A549 (cell line): ENCODE measurements at regions not wholly inside any gene's neighbourhood (a gene's known extent, or its start where the extent isn't known, plus 50 kb on each side); places are given as distances from the start of the nearest gene placed in this dataset.

Experiments used
- ATAC-seq, 2 experiments: fragments of 200-7000 bp in 1 of 2; fragments of >200 bp in 1 of 2; cut with Nextera tagmentation in 1 of 2; cut with Tn5 transposase in 1 of 2; 3 replicates each; pipeline versions ENCODE4 v1.8.0 to v1.9.1; 2018 to 2020; ENCODE audit warnings: mild to moderate bottlenecking in 1 of 2, moderate library complexity in 1 of 2
- CTCF ChIA-PET: fragments of 300-600 bp; sonication (Branson Sonifier 250); formaldehyde crosslinking; extraction: SDS; loops from one replicate; lab custom pipeline; 2021; ENCODE audit warnings: antibody characterized with exemption, inconsistent platforms; lab: Yijun Ruan, JAX
- POLR2A ChIA-PET: fragments of 350-600 bp; formaldehyde crosslinking; extraction: SDS; loops from one replicate; lab custom pipeline; 2021; ENCODE audit warnings: antibody characterized with exemption, inconsistent platforms; lab: Yijun Ruan, JAX
- DNase-seq, 2 experiments: peaks; one replicate each; pipeline versions ENCODE4 v3.0.0 to v3.0.0-alpha.2; 2011 to 2016; ENCODE audit warnings: low read depth in 1 of 2, low spot score in 1 of 2
- FAIRE-seq: peaks from 2 replicates; lab custom pipeline; 2011; peaks lifted over from hg19 to GRCh38; lab: Jason Lieb, UNC
- H3K27ac ChIP-seq, 2 experiments: fragments of >200 bp; sonication (Bioruptor Twin); formaldehyde crosslinking; 3 replicates each; pipeline ENCODE4 v1.5.1; 2016 to 2017
- H3K4me1 ChIP-seq: fragments of >200 bp; sonication (Bioruptor Twin); formaldehyde crosslinking; 3 replicates; pipeline ENCODE4 v1.6.1; 2016
- H3K4me2 ChIP-seq: fragments of >200 bp; sonication (Bioruptor Twin); formaldehyde crosslinking; 3 replicates; pipeline ENCODE4 v1.6.1; 2016
- H3K4me3 ChIP-seq: fragments of >200 bp; sonication (Bioruptor Twin); formaldehyde crosslinking; 3 replicates; pipeline ENCODE4 v1.5.1; 2016
- H3K9me3 ChIP-seq: fragments of >200 bp; sonication (Bioruptor Twin); formaldehyde crosslinking; 3 replicates; pipeline ENCODE4 v1.6.1; 2016
- ATOH8 ChIP-seq: fragments of 250-450 bp; sonication (Bioruptor Pico); IDR thresholded peaks from 2 replicates; pipeline ENCODE4 v1.5.0; 2020; ENCODE audit warnings: low read depth, mild to moderate bottlenecking, moderate library complexity
- CBX2 ChIP-seq: fragments of 200-600 bp; sonication (generic); IDR thresholded peaks from 2 replicates; pipeline ENCODE4 v1.6.1; 2016; ENCODE audit warnings: low read depth, mild to moderate bottlenecking, borderline replicate concordance
- CEBPB ChIP-seq, 2 experiments: fragments of >200 bp in 1 of 2; sonication (Bioruptor Twin) in 1 of 2; formaldehyde crosslinking in 1 of 2; IDR thresholded peaks; 2 replicates each; pipeline ENCODE4 v1.6.1; 2012 to 2016
- CHD2 ChIP-seq: fragments of 150-350 bp; IDR thresholded peaks from 2 replicates; pipeline ENCODE4 v1.6.1; 2014; ENCODE audit warnings: low read length; ENCODE audit not compliant: partially characterized antibody
- CHD4 ChIP-seq: fragments of 200-600 bp; sonication (generic); IDR thresholded peaks from 2 replicates; pipeline ENCODE4 v1.6.1; 2016; ENCODE audit warnings: antibody characterized with exemption, mild to moderate bottlenecking, borderline replicate concordance
- E2F6 ChIP-seq: IDR thresholded peaks from 2 replicates; pipeline ENCODE4 v1.6.1; 2012; ENCODE audit warnings: low read depth, borderline replicate concordance
- EHMT2 ChIP-seq: fragments of 200-600 bp; sonication (generic); IDR thresholded peaks from 2 replicates; pipeline ENCODE4 v1.6.1; 2016; ENCODE audit warnings: antibody characterized with exemption, low read depth, mild to moderate bottlenecking, moderate library complexity
- HES2 ChIP-seq: fragments of >200 bp; sonication (Bioruptor Twin); formaldehyde crosslinking; IDR thresholded peaks from 2 replicates; pipeline ENCODE4 v1.6.1; 2016
- MAFK ChIP-seq: fragments of 450-650 bp; IDR thresholded peaks from 2 replicates; pipeline ENCODE4 v1.6.1; 2014; ENCODE audit not compliant: partially characterized antibody
- MYC ChIP-seq: IDR thresholded peaks from 2 replicates; pipeline ENCODE4 v1.6.1; 2012; ENCODE audit warnings: mild to moderate bottlenecking, inconsistent platforms, low read length, improper control_type of control experiment, borderline replicate concordance
- NFE2L2 ChIP-seq: fragments of 150-350 bp; conservative IDR thresholded peaks from 2 replicates; pipeline ENCODE4 v1.6.1; 2014; ENCODE audit warnings: low read length
- NR3C1 ChIP-seq: fragments of >200 bp; sonication (Bioruptor Twin); formaldehyde crosslinking; IDR thresholded peaks from 3 replicates; pipeline ENCODE4 v1.6.1; 2017
- PBX3 ChIP-seq: IDR thresholded peaks from 2 replicates; pipeline ENCODE4 v1.6.1; 2012
- POLR2AphosphoS2 ChIP-seq: conservative IDR thresholded peaks from 2 replicates; pipeline ENCODE4 v1.6.1; 2012; ENCODE audit warnings: low read length, improper control_type of control experiment, inconsistent platforms
- RARB ChIP-seq: fragments of 250-450 bp; sonication (Bioruptor Pico); IDR thresholded peaks from 2 replicates; pipeline ENCODE4 v1.8.0; 2021; ENCODE audit warnings: mild to moderate bottlenecking, moderate library complexity
- RNF2 ChIP-seq: fragments of 200-600 bp; sonication (generic); IDR thresholded peaks from 2 replicates; pipeline ENCODE4 v1.6.1; 2016; ENCODE audit warnings: low read depth, mild to moderate bottlenecking, antibody characterized with exemption, moderate library complexity, borderline replicate concordance
- SMC3 ChIP-seq: fragments of >200 bp; sonication (Bioruptor Twin); formaldehyde crosslinking; IDR thresholded peaks from 3 replicates; pipeline ENCODE4 v1.6.1; 2018; ENCODE audit warnings: inconsistent platforms
- TFCP2L1 ChIP-seq: fragments of 250-450 bp; sonication (Bioruptor Pico); IDR thresholded peaks from 2 replicates; pipeline ENCODE4 v1.5.0; 2021; ENCODE audit warnings: mild to moderate bottlenecking
- ZFP36 ChIP-seq: fragments of 450-650 bp; IDR thresholded peaks from 2 replicates; pipeline ENCODE4 v1.6.1; 2014; ENCODE audit warnings: borderline replicate concordance; ENCODE audit not compliant: partially characterized antibody
- WGBS: methylation state at CpG from one replicate; pipeline ENCODE4 v1.1.6; 2017; ENCODE audit errors: missing lambda C conversion rate; 5-methylcytosine and 5-hydroxymethylcytosine counted together
- TF ChIP-seq, protein P1 (sequence below): fragments of 250-450 bp; sonication (Bioruptor Pico); IDR thresholded peaks from 2 replicates; pipeline ENCODE4 v1.5.0; 2021; ENCODE audit warnings: mild to moderate bottlenecking, moderate library complexity, borderline replicate concordance

GRCh38 chr21:38929142-38929541 is 123.4 kb downstream of the ETS2 start (continued):
- no peak for TF ChIP-seq TFCP2L1

- DNase-seq, result no peak
- peaks cover 8% of the 10 kb centered on the region; the same call in 1 of the 3 replicates for H3K4me1 ChIP-seq
- CTCF ChIA-PET, result interaction anchor here (1.0 to 2.1 kb wide), 3 partner anchors 22 to 198 kb away, joined by 3 to 7 read pairs (median 5); no protein-coding TSS in a partner anchor
- no peak for TF ChIP-seq POLR2AphosphoS2
- no peak for TF ChIP-seq ATOH8 (CRISPR knock-in tag)
- TF ChIP-seq MYC, result no peak
- no peak for TF ChIP-seq RARB (CRISPR knock-in tag)
- TF ChIP-seq RNF2, result no peak
- no peak for TF ChIP-seq HES2
- TF ChIP-seq SMC3, result no peak
- no peak for TF ChIP-seq PBX3
- no peak for TF ChIP-seq ZFP36
- no peak for TF ChIP-seq NFE2L2
- TF ChIP-seq NR3C1, result no peak
- TF ChIP-seq EHMT2, result no peak
- TF ChIP-seq CBX2, result no peak
- TF ChIP-seq E2F6, result no peak
- TF ChIP-seq, all 56 proteins: peak for 0
- 63% methylated on average over 3 of the region's 3 CpGs for WGBS
- ATAC-seq (no peak), FAIRE-seq (no peak)
- H3K4me2 ChIP-seq, result no peak overlapping the region
- no peaks in the 10 kb centered on the region; the same call in 2 of the 3 replicates for H3K9me3 ChIP-seq
- H3K4me3 ChIP-seq, result no peak overlapping the region
- no peak overlapping the region for H3K27ac ChIP-seq
- POLR2A ChIA-PET, result no interaction called here
Observed at GRCh38 chr21:38927776-38928175, 122.0 kb downstream of the ETS2 start.

- peak; percentile 34 to 48; a peak in 2 of 6 replicates for ATAC-seq
- WGBS, result 8% methylated on average over 7 of the region's 7 CpGs
- POLR2A ChIA-PET, result no interaction called here
- FAIRE-seq, result no peak
- no peak for DNase-seq
- Histone ChIP-seq H3K4me2 (peak overlapping the region; percentile 53), H3K27ac (peak overlapping the region; percentile 13 to 71; a peak in 3 of 6 replicates), H3K9me3 (no peaks in the 10 kb centered on the region; the same call in 2 of the 3 replicates), H3K4me1 (peaks cover 12% of the 10 kb centered on the region; the same call in 2 of the 3 replicates), H3K4me3 (no peak overlapping the region)
- TF ChIP-seq CHD2 (no peak), CEBPB (IDR thresholded peaks at IDR 0.05) (no peak), CHD4 (no peak), MAFK (peak; percentile 57)
- TF ChIP-seq, protein P1, sequence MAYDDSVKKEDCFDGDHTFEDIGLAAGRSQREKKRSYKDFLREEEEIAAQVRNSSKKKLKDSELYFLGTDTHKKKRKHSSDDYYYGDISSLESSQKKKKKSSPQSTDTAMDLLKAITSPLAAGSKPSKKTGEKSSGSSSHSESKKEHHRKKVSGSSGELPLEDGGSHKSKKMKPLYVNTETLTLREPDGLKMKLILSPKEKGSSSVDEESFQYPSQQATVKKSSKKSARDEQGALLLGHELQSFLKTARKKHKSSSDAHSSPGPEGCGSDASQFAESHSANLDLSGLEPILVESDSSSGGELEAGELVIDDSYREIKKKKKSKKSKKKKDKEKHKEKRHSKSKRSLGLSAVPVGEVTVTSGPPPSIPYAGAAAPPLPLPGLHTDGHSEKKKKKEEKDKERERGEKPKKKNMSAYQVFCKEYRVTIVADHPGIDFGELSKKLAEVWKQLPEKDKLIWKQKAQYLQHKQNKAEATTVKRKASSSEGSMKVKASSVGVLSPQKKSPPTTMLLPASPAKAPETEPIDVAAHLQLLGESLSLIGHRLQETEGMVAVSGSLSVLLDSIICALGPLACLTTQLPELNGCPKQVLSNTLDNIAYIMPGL, result no peak
- CTCF ChIA-PET, result interaction anchor here (1.6 to 2.1 kb wide), 3 partner anchors 11 to 212 kb away, joined by 5 to 6 read pairs (median 5); no protein-coding TSS in a partner anchor
Observed at GRCh38 chr21:38925923-38926322, 120.2 kb downstream of the ETS2 start.
